Posterior cingulate gyrus (tissue), 11 donors: ENCODE measurements at regions not wholly inside any gene's neighbourhood (a gene's known extent, or its start where the extent isn't known, plus 50 kb on each side); places are given as distances from the start of the nearest gene placed in this dataset.
A peak's percentile ranks its signal among the peaks of the same experiment; 100 is the strongest.
"Not testable (repeated sequence)": the region's sequence is repeated elsewhere in the genome, so short reads cannot be mapped to it uniquely, and the experiment has no call there.

Experiments
- DNase-seq, 10 donors: peaks; one replicate each; pipeline versions ENCODE4 v3.0.0 to v3.0.0-alpha.2; 2020 to 2021; ENCODE audit warnings: mixed read lengths in 3 of 10
- intact Hi-C: fragments of 100-400 bp; cut with DNase I; formaldehyde crosslinking; loops from one replicate; pipeline ENCODE4 v1.15.1; 2023

GRCh38 chr10:87300163-87300562 lies 57.4 kb upstream of the NUTM2D start:
- DNase-seq, intact Hi-C loops: not testable (repeated sequence)

- intact Hi-C loops, result not testable (repeated sequence)
- peak in 8 of 10 donors; percentile 25 to 86 (median 52) for DNase-seq
These were observed 56.0 kb upstream of the NUTM2D start for GRCh38 chr10:87301466-87302115.

- DNase-seq, intact Hi-C loops: not testable (repeated sequence)
These were observed 55.4 kb upstream of the NUTM2D start for GRCh38 chr10:87302132-87302531.

GRCh38 chr10:87303707-87304106 lies 53.8 kb upstream of the NUTM2D start:
- intact Hi-C loops, DNase-seq: not testable (repeated sequence)

- DNase-seq, intact Hi-C loops: not testable (repeated sequence)
These were observed 50.9 kb upstream of the NUTM2D start for GRCh38 chr10:87306681-87307080.
